H1 (cell line): ENCODE measurements at regions not wholly inside any gene's neighbourhood (a gene's known extent, or its start where the extent isn't known, plus 50 kb on each side); places are given as distances from the start of the nearest gene placed in this dataset.

Source experiments
- BRCA1 ChIP-seq: IDR thresholded peaks from 2 replicates; pipeline ENCODE4 v1.6.1; 2012; ENCODE audit warnings: low read depth, low read length, improper control_type of control experiment
- CHD2 ChIP-seq: IDR thresholded peaks from 2 replicates; pipeline ENCODE4 v1.6.1; 2012; ENCODE audit warnings: low read length, improper control_type of control experiment
- CHD7 ChIP-seq: fragments of 300-600 bp; sonication (generic); IDR thresholded peaks from 2 replicates; pipeline ENCODE4 v1.7.1; 2012; ENCODE audit warnings: low read length, moderate library complexity, mild to moderate bottlenecking, inconsistent platforms; ENCODE audit not compliant: insufficient replicate concordance
- TBP ChIP-seq: IDR thresholded peaks from 2 replicates; pipeline ENCODE4 v1.6.1; 2011; ENCODE audit warnings: low read depth, low read length, improper control_type of control experiment

- TF ChIP-seq CHD7, result no peak
- no peak for TF ChIP-seq TBP
- no peak for TF ChIP-seq BRCA1
- no peak for TF ChIP-seq CHD2
Measured at GRCh38 chr4:152041295-152041694, 280.5 kb upstream of the GATB start (continued).
